ENCODE measurements at regions not wholly inside any gene's neighbourhood (a gene's known extent, or its start where the extent isn't known, plus 50 kb on each side); places are given as distances from the start of the nearest gene placed in this dataset.

DNA sequence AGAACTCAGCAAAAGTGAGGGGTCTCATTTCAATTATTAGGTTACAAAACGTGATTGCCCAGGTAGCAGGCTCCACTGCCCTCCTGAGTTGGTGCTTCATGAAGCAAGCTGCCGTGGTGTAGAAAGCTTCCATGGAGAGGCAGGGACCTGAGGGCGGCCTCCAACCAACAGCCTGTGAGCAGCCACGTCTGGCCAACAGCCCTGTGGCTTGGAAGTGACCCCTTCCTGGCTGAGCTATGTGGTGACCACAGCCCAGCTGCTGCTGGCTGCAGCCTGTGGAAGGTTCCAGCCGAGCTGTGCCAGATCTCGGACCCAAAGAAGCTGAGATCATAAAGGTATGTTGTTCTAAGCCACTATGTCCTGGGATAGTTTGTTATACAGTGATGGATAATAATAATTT lies 122.5 kb upstream of the KLF6 start:
- TF ChIP-seq, protein P1, sequence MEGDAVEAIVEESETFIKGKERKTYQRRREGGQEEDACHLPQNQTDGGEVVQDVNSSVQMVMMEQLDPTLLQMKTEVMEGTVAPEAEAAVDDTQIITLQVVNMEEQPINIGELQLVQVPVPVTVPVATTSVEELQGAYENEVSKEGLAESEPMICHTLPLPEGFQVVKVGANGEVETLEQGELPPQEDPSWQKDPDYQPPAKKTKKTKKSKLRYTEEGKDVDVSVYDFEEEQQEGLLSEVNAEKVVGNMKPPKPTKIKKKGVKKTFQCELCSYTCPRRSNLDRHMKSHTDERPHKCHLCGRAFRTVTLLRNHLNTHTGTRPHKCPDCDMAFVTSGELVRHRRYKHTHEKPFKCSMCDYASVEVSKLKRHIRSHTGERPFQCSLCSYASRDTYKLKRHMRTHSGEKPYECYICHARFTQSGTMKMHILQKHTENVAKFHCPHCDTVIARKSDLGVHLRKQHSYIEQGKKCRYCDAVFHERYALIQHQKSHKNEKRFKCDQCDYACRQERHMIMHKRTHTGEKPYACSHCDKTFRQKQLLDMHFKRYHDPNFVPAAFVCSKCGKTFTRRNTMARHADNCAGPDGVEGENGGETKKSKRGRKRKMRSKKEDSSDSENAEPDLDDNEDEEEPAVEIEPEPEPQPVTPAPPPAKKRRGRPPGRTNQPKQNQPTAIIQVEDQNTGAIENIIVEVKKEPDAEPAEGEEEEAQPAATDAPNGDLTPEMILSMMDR (IDR thresholded peaks at IDR 0.05): no peak
- no peak for TF ChIP-seq POLR2A (IDR thresholded peaks at IDR 0.05)

All from testis (tissue), 2 donors.